HEK293 (cell line): ENCODE measurements at regions not wholly inside any gene's neighbourhood (a gene's known extent, or its start where the extent isn't known, plus 50 kb on each side); places are given as distances from the start of the nearest gene placed in this dataset.

Source experiments
- CTCF ChIA-PET: fragments of 350-600 bp; formaldehyde crosslinking; extraction: SDS; loops from one replicate; lab custom pipeline; 2021; ENCODE audit warnings: antibody characterized with exemption; lab: Yijun Ruan, JAX
- POLR2A ChIA-PET: fragments of 300-600 bp; formaldehyde crosslinking; extraction: SDS; loops from one replicate; lab custom pipeline; 2020; ENCODE audit warnings: antibody characterized with exemption, inconsistent platforms; lab: Yijun Ruan, JAX
- H3K27ac ChIP-seq: fragments of 200-500 bp; sonication (Bioruptor generic); 2 replicates; pipeline ENCODE4 v1.5.1; 2014; ENCODE audit warnings: low read depth, low read length, control low read depth, inconsistent platforms; ENCODE audit errors: extremely low read depth
- H3K36me3 ChIP-seq, 2 experiments: fragments of 200-500 bp in 1 of 2; sonication (Bioruptor generic) in 1 of 2; 1 replicate in 1 of 2; 2 replicates in 1 of 2; pipeline ENCODE4 v1.5.1; 2014 to 2017; ENCODE audit warnings: inconsistent platforms in 2 of 2, low read length in 2 of 2; ENCODE audit not compliant: control insufficient read depth in 2 of 2, insufficient read depth in 1 of 2
- H3K4me1 ChIP-seq: fragments of 200-500 bp; sonication (Bioruptor generic); 2 replicates; pipeline ENCODE4 v1.5.1; 2014; ENCODE audit warnings: mild to moderate bottlenecking, low read length, inconsistent platforms; ENCODE audit not compliant: control insufficient read depth, insufficient read depth
- H3K4me3 ChIP-seq: 2 replicates; pipeline ENCODE4 v1.5.1; 2011; ENCODE audit warnings: low read depth, mild to moderate bottlenecking, control low read depth, low read length, moderate library complexity
- H3K9me3 ChIP-seq: fragments of 200-500 bp; sonication (Bioruptor generic); 2 replicates; pipeline ENCODE4 v1.5.1; 2014; ENCODE audit warnings: low read depth, low read length, inconsistent platforms; ENCODE audit not compliant: control insufficient read depth, insufficient read depth
- KLF7 ChIP-seq: fragments of 450-650 bp; formaldehyde crosslinking; IDR thresholded peaks from 2 replicates; pipeline ENCODE4 v1.5.1; 2016; ENCODE audit warnings: missing biosample characterization, missing genetic modification characterization, borderline replicate concordance
- MEIS1 ChIP-seq: sonication (generic); formaldehyde crosslinking; IDR thresholded peaks from 2 replicates; pipeline ENCODE4 v1.8.1; 2022; ENCODE audit warnings: missing genetic modification reagents, mild to moderate bottlenecking, borderline replicate concordance
- SP2 ChIP-seq: fragments of 450-650 bp; formaldehyde crosslinking; IDR thresholded peaks from 2 replicates; pipeline ENCODE4 v1.5.1; 2016; ENCODE audit warnings: missing biosample characterization, missing genetic modification characterization
- WT1 ChIP-seq: fragments of 450-650 bp; formaldehyde crosslinking; IDR thresholded peaks from 2 replicates; pipeline ENCODE4 v1.5.1; 2016; ENCODE audit warnings: missing biosample characterization, missing genetic modification characterization
- ZBTB20 ChIP-seq: fragments of 450-650 bp; formaldehyde crosslinking; IDR thresholded peaks from 2 replicates; pipeline ENCODE4 v1.5.1; 2016; ENCODE audit warnings: missing biosample characterization, missing genetic modification characterization
- ZFP3 ChIP-seq: fragments of 450-650 bp; formaldehyde crosslinking; IDR thresholded peaks from 2 replicates; pipeline ENCODE4 v1.5.1; 2016; ENCODE audit warnings: low read depth, missing biosample characterization, missing genetic modification characterization
- ZFP69B ChIP-seq: fragments of 450-650 bp; formaldehyde crosslinking; IDR thresholded peaks from 2 replicates; pipeline ENCODE4 v1.5.1; 2016; ENCODE audit warnings: missing biosample characterization, missing genetic modification characterization
- ZNF174 ChIP-seq: fragments of 450-650 bp; formaldehyde crosslinking; IDR thresholded peaks from 2 replicates; pipeline ENCODE4 v1.5.0; 2017; ENCODE audit warnings: missing biosample characterization, mild to moderate bottlenecking, missing genetic modification characterization
- ZNF175 ChIP-seq: fragments of 450-650 bp; formaldehyde crosslinking; IDR thresholded peaks from 2 replicates; pipeline ENCODE4 v1.5.1; 2016; ENCODE audit warnings: missing biosample characterization, missing genetic modification characterization
- ZNF2 ChIP-seq: fragments of 450-650 bp; formaldehyde crosslinking; IDR thresholded peaks from 2 replicates; pipeline ENCODE4 v1.5.1; 2016; ENCODE audit warnings: missing biosample characterization, missing genetic modification characterization
- ZNF223 ChIP-seq: fragments of 450-650 bp; formaldehyde crosslinking; IDR thresholded peaks from 2 replicates; pipeline ENCODE4 v1.5.1; 2016; ENCODE audit warnings: missing biosample characterization, missing genetic modification characterization
- ZNF248 ChIP-seq: fragments of 450-650 bp; formaldehyde crosslinking; IDR thresholded peaks from 2 replicates; pipeline ENCODE4 v1.5.1; 2017; ENCODE audit warnings: missing biosample characterization, missing genetic modification characterization
- ZNF292 ChIP-seq: fragments of 450-650 bp; formaldehyde crosslinking; IDR thresholded peaks from 2 replicates; pipeline ENCODE4 v1.5.1; 2016; ENCODE audit warnings: low read depth, missing biosample characterization, missing genetic modification characterization, borderline replicate concordance
- ZNF324 ChIP-seq: fragments of 450-650 bp; formaldehyde crosslinking; IDR thresholded peaks from 2 replicates; pipeline ENCODE4 v1.5.1; 2016; ENCODE audit warnings: missing biosample characterization, missing genetic modification characterization
- ZNF335 ChIP-seq: fragments of 450-650 bp; formaldehyde crosslinking; conservative IDR thresholded peaks from 2 replicates; pipeline ENCODE4 v1.5.1; 2016; ENCODE audit warnings: missing biosample characterization, missing genetic modification characterization
- ZNF391 ChIP-seq: fragments of 450-650 bp; formaldehyde crosslinking; IDR thresholded peaks from 2 replicates; pipeline ENCODE4 v1.5.1; 2016; ENCODE audit warnings: low read depth, missing biosample characterization, missing genetic modification characterization, borderline replicate concordance
- ZNF473 ChIP-seq: fragments of 450-650 bp; formaldehyde crosslinking; IDR thresholded peaks from 2 replicates; pipeline ENCODE4 v1.5.1; 2017; ENCODE audit warnings: missing biosample characterization, missing genetic modification characterization
- ZNF558 ChIP-seq: fragments of 450-650 bp; formaldehyde crosslinking; IDR thresholded peaks from 2 replicates; pipeline ENCODE4 v1.5.1; 2016; ENCODE audit warnings: missing biosample characterization, missing genetic modification characterization
- ZNF560 ChIP-seq: fragments of 450-650 bp; formaldehyde crosslinking; IDR thresholded peaks from 2 replicates; pipeline ENCODE4 v1.5.1; 2017; ENCODE audit warnings: missing biosample characterization, missing genetic modification characterization, borderline replicate concordance
- ZNF621 ChIP-seq: fragments of 450-650 bp; formaldehyde crosslinking; IDR thresholded peaks from 2 replicates; pipeline ENCODE4 v1.5.1; 2017; ENCODE audit warnings: missing biosample characterization, missing genetic modification characterization
- ZNF677 ChIP-seq: fragments of 450-650 bp; IDR thresholded peaks from 2 replicates; pipeline ENCODE4 v1.5.0; 2018; ENCODE audit warnings: missing biosample characterization, mild to moderate bottlenecking, missing genetic modification characterization, moderate library complexity
- ZNF830 ChIP-seq: fragments of 450-650 bp; IDR thresholded peaks from 2 replicates; pipeline ENCODE4 v1.5.0; 2018; ENCODE audit warnings: missing biosample characterization, missing genetic modification characterization, low read depth, mild to moderate bottlenecking, moderate library complexity
- ZSCAN23 ChIP-seq: fragments of 450-650 bp; formaldehyde crosslinking; IDR thresholded peaks from 2 replicates; pipeline ENCODE4 v1.5.1; 2016; ENCODE audit warnings: missing biosample characterization, missing genetic modification characterization
- ZXDB ChIP-seq: fragments of 450-650 bp; formaldehyde crosslinking; IDR thresholded peaks from 2 replicates; pipeline ENCODE4 v1.5.1; 2016; ENCODE audit warnings: missing biosample characterization, missing genetic modification characterization
- TF ChIP-seq, protein P1 (sequence below): fragments of 450-650 bp; formaldehyde crosslinking; IDR thresholded peaks from 2 replicates; pipeline ENCODE4 v1.5.1; 2016; ENCODE audit warnings: missing biosample characterization, missing genetic modification characterization, borderline replicate concordance
- TF ChIP-seq, protein P2 (sequence below): fragments of 450-650 bp; formaldehyde crosslinking; IDR thresholded peaks from 2 replicates; pipeline ENCODE4 v1.5.1; 2017; ENCODE audit warnings: missing biosample characterization, missing genetic modification characterization
- TF ChIP-seq, protein P3 (sequence below): fragments of 450-650 bp; formaldehyde crosslinking; IDR thresholded peaks from 2 replicates; pipeline ENCODE4 v1.5.1; 2016; ENCODE audit warnings: missing biosample characterization, missing genetic modification characterization
- TF ChIP-seq, protein P4 (sequence below): fragments of 450-650 bp; formaldehyde crosslinking; IDR thresholded peaks from 2 replicates; pipeline ENCODE4 v1.5.1; 2016; ENCODE audit warnings: missing biosample characterization, missing genetic modification characterization

DNA sequence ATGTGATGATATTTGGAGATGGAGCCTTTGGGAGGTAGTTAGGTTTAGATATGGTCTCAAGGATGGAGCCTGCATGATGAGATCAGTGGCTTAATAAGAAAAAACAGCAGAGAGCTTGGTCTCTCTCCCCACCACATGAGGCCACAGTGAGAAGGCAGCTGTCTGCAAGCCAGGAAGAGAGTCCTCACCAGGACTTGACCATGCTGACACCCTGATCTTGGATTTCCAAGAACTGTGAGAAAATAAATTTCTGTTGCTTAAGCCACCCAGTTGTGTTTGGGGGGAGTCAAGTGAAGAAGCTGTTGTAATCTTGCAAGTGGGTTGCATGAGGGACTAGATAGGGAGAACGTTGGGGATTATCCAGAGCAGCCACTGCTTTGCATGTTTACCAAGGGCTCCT lies 62.3 kb upstream of the TNFAIP8L3 start:
- no peaks in the 10 kb centered on the region for H3K9me3 ChIP-seq
- no peak overlapping the region for H3K27ac ChIP-seq
- ChIA-PET POLR2A (no interaction called here), CTCF (no interaction called here)
- H3K4me1 ChIP-seq = no peaks in the 10 kb centered on the region
- no peaks in the 10 kb centered on the region for H3K36me3 ChIP-seq
- TF ChIP-seq ZNF558 = no peak
- TF ChIP-seq ZNF248 (tag by site-specific recombination) = no peak
- no peak for TF ChIP-seq ZNF292 (tag by site-specific recombination)
- TF ChIP-seq ZBTB20 (tag by site-specific recombination) = no peak
- TF ChIP-seq, protein P1, sequence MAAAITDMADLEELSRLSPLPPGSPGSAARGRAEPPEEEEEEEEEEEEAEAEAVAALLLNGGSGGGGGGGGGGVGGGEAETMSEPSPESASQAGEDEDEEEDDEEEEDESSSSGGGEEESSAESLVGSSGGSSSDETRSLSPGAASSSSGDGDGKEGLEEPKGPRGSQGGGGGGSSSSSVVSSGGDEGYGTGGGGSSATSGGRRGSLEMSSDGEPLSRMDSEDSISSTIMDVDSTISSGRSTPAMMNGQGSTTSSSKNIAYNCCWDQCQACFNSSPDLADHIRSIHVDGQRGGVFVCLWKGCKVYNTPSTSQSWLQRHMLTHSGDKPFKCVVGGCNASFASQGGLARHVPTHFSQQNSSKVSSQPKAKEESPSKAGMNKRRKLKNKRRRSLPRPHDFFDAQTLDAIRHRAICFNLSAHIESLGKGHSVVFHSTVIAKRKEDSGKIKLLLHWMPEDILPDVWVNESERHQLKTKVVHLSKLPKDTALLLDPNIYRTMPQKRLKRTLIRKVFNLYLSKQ (tag by site-specific recombination) = no peak
- no peak for TF ChIP-seq ZFP69B
- TF ChIP-seq ZNF324 (tag by site-specific recombination) = no peak
- no peak for TF ChIP-seq ZXDB (tag by site-specific recombination)
- TF ChIP-seq KLF7 = no peak
- no peak for TF ChIP-seq ZNF830
- TF ChIP-seq ZNF175 (tag by site-specific recombination) = no peak
- TF ChIP-seq, protein P2, sequence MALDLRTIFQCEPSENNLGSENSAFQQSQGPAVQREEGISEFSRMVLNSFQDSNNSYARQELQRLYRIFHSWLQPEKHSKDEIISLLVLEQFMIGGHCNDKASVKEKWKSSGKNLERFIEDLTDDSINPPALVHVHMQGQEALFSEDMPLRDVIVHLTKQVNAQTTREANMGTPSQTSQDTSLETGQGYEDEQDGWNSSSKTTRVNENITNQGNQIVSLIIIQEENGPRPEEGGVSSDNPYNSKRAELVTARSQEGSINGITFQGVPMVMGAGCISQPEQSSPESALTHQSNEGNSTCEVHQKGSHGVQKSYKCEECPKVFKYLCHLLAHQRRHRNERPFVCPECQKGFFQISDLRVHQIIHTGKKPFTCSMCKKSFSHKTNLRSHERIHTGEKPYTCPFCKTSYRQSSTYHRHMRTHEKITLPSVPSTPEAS (tag by site-specific recombination) = no peak
- no peak for TF ChIP-seq ZSCAN23 (tag by site-specific recombination)
- TF ChIP-seq, protein P3, sequence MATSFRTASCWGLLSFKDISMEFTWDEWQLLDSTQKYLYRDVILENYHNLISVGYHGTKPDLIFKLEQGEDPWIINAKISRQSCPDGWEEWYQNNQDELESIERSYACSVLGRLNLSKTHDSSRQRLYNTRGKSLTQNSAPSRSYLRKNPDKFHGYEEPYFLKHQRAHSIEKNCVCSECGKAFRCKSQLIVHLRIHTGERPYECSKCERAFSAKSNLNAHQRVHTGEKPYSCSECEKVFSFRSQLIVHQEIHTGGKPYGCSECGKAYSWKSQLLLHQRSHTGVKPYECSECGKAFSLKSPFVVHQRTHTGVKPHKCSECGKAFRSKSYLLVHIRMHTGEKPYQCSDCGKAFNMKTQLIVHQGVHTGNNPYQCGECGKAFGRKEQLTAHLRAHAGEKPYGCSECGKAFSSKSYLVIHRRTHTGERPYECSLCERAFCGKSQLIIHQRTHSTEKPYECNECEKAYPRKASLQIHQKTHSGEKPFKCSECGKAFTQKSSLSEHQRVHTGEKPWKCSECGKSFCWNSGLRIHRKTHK (tag by site-specific recombination) = no peak
- no peak for TF ChIP-seq ZNF560 (tag by site-specific recombination)
- TF ChIP-seq ZNF677 (tag by site-specific recombination) = no peak
- TF ChIP-seq ZNF473 = no peak
- no peak for TF ChIP-seq ZNF2
- no peak for TF ChIP-seq ZNF174 (tag by site-specific recombination)
- no peak overlapping the region for H3K4me3 ChIP-seq

DNA sequence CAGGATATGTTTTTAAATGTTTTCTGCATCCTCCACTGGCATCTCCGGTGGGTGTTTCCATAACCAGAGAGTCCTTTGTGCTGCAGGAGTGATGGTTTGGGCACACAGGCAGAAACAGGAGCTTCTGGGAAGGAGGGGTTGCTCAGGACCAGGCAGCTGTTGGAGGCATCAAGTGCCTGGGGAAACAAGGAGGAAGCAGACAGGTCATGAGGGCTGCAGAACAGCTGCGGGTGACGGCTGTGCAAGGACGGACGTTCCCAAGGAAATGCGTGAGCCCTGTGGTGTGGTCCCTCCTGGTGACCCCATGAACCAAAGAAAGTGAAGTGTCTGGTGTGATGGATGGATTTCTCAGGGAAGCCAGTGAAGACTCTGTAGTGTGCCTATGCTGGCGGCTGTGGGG lies 61.2 kb upstream of the TNFAIP8L3 start:
- ChIA-PET CTCF (no interaction called here), POLR2A (no interaction called here)
- H3K9me3 ChIP-seq = no peaks in the 10 kb centered on the region
- no peaks in the 10 kb centered on the region for H3K4me1 ChIP-seq
- H3K36me3 ChIP-seq = no peaks in the 10 kb centered on the region
- H3K4me3 ChIP-seq = no peak overlapping the region
- no peak overlapping the region for H3K27ac ChIP-seq
- TF ChIP-seq ZNF473 (no peak), ZNF335 (tag by site-specific recombination) (no peak), ZNF621 (tag by site-specific recombination) (no peak), ZNF391 (tag by site-specific recombination) (no peak), MEIS1 (no peak), ZFP3 (tag by site-specific recombination) (no peak), WT1 (tag by site-specific recombination) (no peak), SP2 (tag by site-specific recombination) (no peak), ZNF223 (tag by site-specific recombination) (no peak)
- TF ChIP-seq, protein P4, sequence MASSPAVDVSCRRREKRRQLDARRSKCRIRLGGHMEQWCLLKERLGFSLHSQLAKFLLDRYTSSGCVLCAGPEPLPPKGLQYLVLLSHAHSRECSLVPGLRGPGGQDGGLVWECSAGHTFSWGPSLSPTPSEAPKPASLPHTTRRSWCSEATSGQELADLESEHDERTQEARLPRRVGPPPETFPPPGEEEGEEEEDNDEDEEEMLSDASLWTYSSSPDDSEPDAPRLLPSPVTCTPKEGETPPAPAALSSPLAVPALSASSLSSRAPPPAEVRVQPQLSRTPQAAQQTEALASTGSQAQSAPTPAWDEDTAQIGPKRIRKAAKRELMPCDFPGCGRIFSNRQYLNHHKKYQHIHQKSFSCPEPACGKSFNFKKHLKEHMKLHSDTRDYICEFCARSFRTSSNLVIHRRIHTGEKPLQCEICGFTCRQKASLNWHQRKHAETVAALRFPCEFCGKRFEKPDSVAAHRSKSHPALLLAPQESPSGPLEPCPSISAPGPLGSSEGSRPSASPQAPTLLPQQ = no peak
